ENCODE measurements at regions not wholly inside any gene's neighbourhood (a gene's known extent, or its start where the extent isn't known, plus 50 kb on each side); places are given as distances from the start of the nearest gene placed in this dataset.

DNA sequence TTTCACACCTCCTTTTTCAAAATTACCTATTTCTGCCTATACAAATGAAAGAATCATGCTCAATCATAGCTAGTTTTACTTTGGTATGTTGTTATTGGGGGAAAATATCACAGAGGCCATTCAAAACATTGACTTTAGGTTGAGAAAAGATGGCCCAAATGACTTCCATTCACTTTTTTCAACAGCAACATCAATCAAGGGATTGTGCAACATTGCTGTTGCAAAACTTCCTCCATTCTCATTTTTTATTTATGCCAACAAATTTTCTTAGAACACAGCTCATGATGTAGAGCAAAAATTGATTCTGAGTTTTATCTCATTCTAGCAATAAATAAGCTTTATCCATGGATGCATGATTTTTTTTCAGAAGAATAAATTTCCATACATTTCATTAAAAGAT lies 93.6 kb upstream of the RORB start:
- dilution Hi-C loops (cut with HindIII; ENCODE audit: low sequenced_read_pairs, unreplicated experiment) (no loop called here), in situ Hi-C loops (cut with MboI; ENCODE audit: low sequenced_read_pairs) (no loop called here), intact Hi-C loops (cut with micrococcal nuclease) (no loop called here)
- Histone ChIP-seq H4K20me1 (ENCODE audit: insufficient read depth, low read length) (no peaks in the 10 kb centered on the region), H3K9me3 (ENCODE audit: control insufficient read depth, insufficient read depth, low read length) (0 out of 2 replicates have a peak, but pooled peaks cover 2% of the 10 kb centered on the region), H2BK15ac (ENCODE audit: low read depth, low read length) (no peak overlapping the region), H2AK9ac (replicated peaks; ENCODE audit: low read depth, low read length, poor library complexity) (no peak overlapping the region), H3K4me3 (ENCODE audit: insufficient read depth, low read depth, low read length) (no peak overlapping the region), H3K14ac (replicated peaks; ENCODE audit: low read depth, low read length) (no peak overlapping the region), H2BK5ac (ENCODE audit: low read depth, low read length, poor library complexity, severe bottlenecking) (no peak overlapping the region), H2BK20ac (ENCODE audit: low read depth, low read length) (no peak overlapping the region), H3K9ac (ENCODE audit: low read depth, low read length) (no peak overlapping the region), H2BK120ac (ENCODE audit: low read depth, low read length) (no peak overlapping the region), H3K23ac (ENCODE audit: low read depth, low read length) (no peak overlapping the region), H3K27me3 (ENCODE audit: control insufficient read depth, insufficient read depth, low read length) (no peaks in the 10 kb centered on the region), H3K56ac (ENCODE audit: extremely low read depth, insufficient read depth, low read length) (no peak overlapping the region), H3K27ac (ENCODE audit: insufficient read depth, low read length) (no peak overlapping the region), H3K4ac (ENCODE audit: low read depth, low read length) (no peak overlapping the region), H3K4me1 (ENCODE audit: control insufficient read depth, insufficient read depth, low read length) (no peaks in the 10 kb centered on the region), H3K79me1 (ENCODE audit: low read depth in 1 of 2, low read length in 2 of 2) (no peaks in the 10 kb centered on the region), H4K91ac (ENCODE audit: insufficient read depth, low read depth, low read length) (no peak overlapping the region), H4K8ac (ENCODE audit: low read depth in 2 of 2, low read length in 2 of 2) (no peak overlapping the region), H2AFZ (replicated peaks; ENCODE audit: low read length, poor library complexity) (no peak overlapping the region), H3K4me2 (ENCODE audit: low read depth, low read length) (no peak overlapping the region), H3K9me1 (ENCODE audit: insufficient read depth, low read length) (no peaks in the 10 kb centered on the region), H4K5ac (ENCODE audit: low read depth, low read length) (no peak overlapping the region), H3K18ac (ENCODE audit: low read depth, low read length) (no peak overlapping the region), H2AK5ac (ENCODE audit: low read depth, low read length) (no peak overlapping the region), H3K36me3 (ENCODE audit: control insufficient read depth, insufficient read depth, low read length) (no peaks in the 10 kb centered on the region)
- ChIA-PET POLR2A (ENCODE audit: unreplicated experiment) (no interaction called here), CTCF (interaction anchor here (0.6 kb wide), 1 partner anchor 32 kb away, joined by 4 read pairs; no protein-coding TSS in a partner anchor)
- BruUV-seq (replicated peaks) = no TSS peak
- peak; percentile 54; the same call in 1 of the 2 replicates for TF ChIP-seq CEBPB (IDR thresholded peaks at IDR 0.05; ENCODE audit: low read depth, low read length)
- no peak for TF ChIP-seq POLR2A (IDR thresholded peaks at IDR 0.05; ENCODE audit: low read depth, low read length)
- DNase-seq = no peak
- ATAC-seq (ENCODE audit: low read depth) = no peak

All from IMR-90 (cell line).